ENCODE measurements at regions not wholly inside any gene's neighbourhood (a gene's known extent, or its start where the extent isn't known, plus 50 kb on each side); places are given as distances from the start of the nearest gene placed in this dataset.
"Not testable (repeated sequence)": the region's sequence is repeated elsewhere in the genome, so short reads cannot be mapped to it uniquely, and the experiment has no call there.

DNA sequence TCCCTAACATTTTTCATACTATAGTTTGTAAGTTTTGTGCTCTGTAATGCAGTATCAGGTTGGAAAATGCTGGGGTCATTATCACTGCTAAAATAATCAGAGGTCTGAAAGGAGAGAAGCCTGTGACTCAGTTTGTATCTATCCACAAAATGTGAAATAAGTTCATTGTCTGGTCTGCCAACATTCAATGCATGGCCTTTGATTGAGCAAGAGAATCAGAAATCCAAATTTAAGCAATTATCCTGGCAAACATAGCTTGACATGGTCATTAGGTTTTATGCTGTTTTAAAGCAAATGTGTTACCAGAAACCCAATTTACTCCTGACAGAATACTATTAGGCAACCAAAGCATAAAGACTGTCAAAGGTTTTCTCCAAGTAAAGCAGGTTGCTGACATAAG lies 709.7 kb upstream of the SEMA3D start:
- Histone ChIP-seq H3K9me3 (no peaks in the 10 kb centered on the region), H3K27me3 (no peaks in the 10 kb centered on the region), H3K27ac (no peak overlapping the region), H3K36me3 (no peaks in the 10 kb centered on the region), H3K4me1 (no peaks in the 10 kb centered on the region), H3K4me3 (no peak overlapping the region)
- intact Hi-C loops (cut with DNase I), result loop anchor here in 1 of 10 donors (10.0 kb wide), 1 partner anchor 1008 kb away; no protein-coding TSS in a partner anchor
- ATAC-seq, result no peak
- TF ChIP-seq, protein P1, sequence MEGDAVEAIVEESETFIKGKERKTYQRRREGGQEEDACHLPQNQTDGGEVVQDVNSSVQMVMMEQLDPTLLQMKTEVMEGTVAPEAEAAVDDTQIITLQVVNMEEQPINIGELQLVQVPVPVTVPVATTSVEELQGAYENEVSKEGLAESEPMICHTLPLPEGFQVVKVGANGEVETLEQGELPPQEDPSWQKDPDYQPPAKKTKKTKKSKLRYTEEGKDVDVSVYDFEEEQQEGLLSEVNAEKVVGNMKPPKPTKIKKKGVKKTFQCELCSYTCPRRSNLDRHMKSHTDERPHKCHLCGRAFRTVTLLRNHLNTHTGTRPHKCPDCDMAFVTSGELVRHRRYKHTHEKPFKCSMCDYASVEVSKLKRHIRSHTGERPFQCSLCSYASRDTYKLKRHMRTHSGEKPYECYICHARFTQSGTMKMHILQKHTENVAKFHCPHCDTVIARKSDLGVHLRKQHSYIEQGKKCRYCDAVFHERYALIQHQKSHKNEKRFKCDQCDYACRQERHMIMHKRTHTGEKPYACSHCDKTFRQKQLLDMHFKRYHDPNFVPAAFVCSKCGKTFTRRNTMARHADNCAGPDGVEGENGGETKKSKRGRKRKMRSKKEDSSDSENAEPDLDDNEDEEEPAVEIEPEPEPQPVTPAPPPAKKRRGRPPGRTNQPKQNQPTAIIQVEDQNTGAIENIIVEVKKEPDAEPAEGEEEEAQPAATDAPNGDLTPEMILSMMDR (IDR thresholded peaks at IDR 0.05), result no peak
- DNase-seq, result no peak

DNA sequence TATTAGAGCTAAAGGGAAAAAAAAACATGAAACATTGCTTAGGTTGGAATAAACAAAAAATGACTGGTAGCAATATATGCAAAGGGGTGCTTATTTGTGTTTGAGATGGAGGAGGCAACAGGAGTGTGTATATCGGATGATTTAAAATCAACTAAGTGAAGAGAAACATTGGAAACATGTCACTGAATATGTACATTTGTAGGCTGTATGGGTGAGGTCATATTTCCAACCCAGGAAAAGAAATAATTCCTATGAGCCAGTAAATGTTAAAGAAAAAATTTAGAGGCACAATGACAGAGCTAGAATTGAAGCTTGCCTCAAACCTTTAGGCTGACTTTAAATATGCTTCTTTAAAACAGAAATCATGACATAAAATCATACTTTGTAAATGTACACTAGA lies 709.0 kb upstream of the SEMA3D start:
- intact Hi-C loops (cut with DNase I), result loop anchor here in 1 of 10 donors (10.0 kb wide), 1 partner anchor 1009 kb away; no protein-coding TSS in a partner anchor
- Histone ChIP-seq H3K36me3 (no peaks in the 10 kb centered on the region), H3K4me3 (no peak overlapping the region), H3K4me1 (no peaks in the 10 kb centered on the region), H3K27ac (no peak overlapping the region), H3K9me3 (no peaks in the 10 kb centered on the region), H3K27me3 (no peaks in the 10 kb centered on the region)
- ATAC-seq (no peak), DNase-seq (no peak)
- TF ChIP-seq, protein P1 (IDR thresholded peaks at IDR 0.05), result no peak
- 89 to 92% methylated on average over 1 of the region's 1 CpG for WGBS, 2 donors

DNA sequence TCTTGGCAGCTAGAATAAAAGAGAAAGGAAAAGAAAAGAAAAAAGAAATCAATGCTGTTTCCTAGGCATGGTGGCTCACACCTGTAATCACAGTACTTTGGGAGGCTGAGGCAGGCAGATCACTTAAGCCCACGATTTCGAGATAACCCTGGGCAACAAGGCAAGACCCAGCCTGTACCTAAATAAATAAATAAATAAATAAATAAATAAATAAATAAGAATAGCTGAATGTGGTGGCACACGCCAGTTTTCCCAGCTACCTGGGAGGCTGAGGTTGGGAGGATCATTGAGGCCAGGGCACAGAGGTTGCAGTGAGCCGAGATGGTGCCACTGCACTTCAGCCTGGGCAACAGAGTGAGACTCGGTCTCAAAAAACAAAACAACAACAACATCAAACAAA lies 705.0 kb upstream of the SEMA3D start:
- not testable (repeated sequence) for H3K9me3 ChIP-seq, H3K4me3 ChIP-seq, ATAC-seq, H3K27ac ChIP-seq, H3K36me3 ChIP-seq, H3K27me3 ChIP-seq, H3K4me1 ChIP-seq, DNase-seq
- 79 to 83% methylated on average over 5 of the region's 5 CpGs for WGBS, 2 donors
- intact Hi-C loops (cut with DNase I), result loop anchor here in 5 of 10 donors (5.0 to 10.0 kb wide), 3 partner anchors 575 to 1015 kb away; no protein-coding TSS in a partner anchor

DNA sequence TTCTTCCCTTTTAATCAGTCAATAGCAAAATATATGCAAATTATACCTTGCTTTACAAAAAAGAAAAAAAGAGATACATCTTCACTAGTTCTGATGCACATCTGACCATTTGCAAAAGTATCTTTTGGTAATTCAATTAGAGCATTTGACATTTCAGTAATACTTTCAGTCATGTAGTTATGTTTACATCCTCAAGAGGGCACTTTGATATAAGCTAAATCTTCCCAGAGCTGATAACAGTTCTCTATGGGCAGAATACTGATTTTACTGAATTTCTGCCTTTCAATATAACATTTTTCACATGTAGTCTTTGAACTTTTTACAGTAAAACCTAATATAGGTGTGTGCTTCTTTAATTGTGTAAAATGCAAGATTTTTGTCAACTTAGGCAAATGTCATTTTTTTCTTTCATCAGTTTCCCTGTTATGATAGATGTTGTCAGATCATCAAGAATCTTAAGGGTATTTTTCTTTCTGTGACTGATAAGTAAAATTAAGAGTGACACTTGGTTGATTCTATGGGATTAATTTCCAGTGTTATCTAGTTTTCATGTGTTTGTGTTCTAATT lies 703.5 kb upstream of the SEMA3D start:
- ATAC-seq, result no peak
- intact Hi-C loops (cut with DNase I), result loop anchor here in 5 of 10 donors (5.0 to 10.0 kb wide), 3 partner anchors 577 to 1017 kb away; no protein-coding TSS in a partner anchor

DNA sequence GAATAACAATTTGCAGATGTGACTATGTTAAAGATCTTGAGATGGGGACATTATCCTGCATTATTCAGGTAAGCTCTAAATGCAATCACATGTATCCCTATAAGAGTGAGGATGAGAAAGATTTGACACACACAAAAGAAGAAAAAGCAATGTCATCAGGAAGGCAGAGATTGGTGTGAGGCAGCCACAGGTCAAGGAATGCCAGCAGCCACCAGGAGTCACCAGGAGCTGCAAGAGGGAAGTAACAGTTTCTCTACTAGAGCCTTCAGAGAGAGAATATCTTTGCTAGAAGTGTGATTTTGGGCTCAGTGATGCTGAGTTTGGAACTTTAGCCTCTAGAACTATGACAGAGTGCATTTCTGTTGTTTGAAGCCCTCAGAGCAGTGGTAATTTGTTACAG lies 700.3 kb upstream of the SEMA3D start:
- Histone ChIP-seq H3K4me1 (no peaks in the 10 kb centered on the region), H3K27ac (no peak overlapping the region), H3K27me3 (no peaks in the 10 kb centered on the region), H3K36me3 (no peaks in the 10 kb centered on the region), H3K9me3 (no peaks in the 10 kb centered on the region), H3K4me3 (no peak overlapping the region)
- intact Hi-C loops (cut with DNase I), result loop anchor here in 7 of 10 donors (5.0 to 10.0 kb wide), 4 partner anchors 585 to 1018 kb away; no protein-coding TSS in a partner anchor
- TF ChIP-seq, protein P1 (IDR thresholded peaks at IDR 0.05), result no peak
- no peak for DNase-seq
- no peak for ATAC-seq

More for the DNA sequence above, 703.5 kb upstream of the SEMA3D start:
- no peak overlapping the region for H3K4me3 ChIP-seq
- H3K27ac ChIP-seq, result no peak overlapping the region
- no peak for DNase-seq
- H3K27me3 ChIP-seq, result no peaks in the 10 kb centered on the region
- no peaks in the 10 kb centered on the region for H3K4me1 ChIP-seq
- H3K36me3 ChIP-seq, result no peaks in the 10 kb centered on the region
- no peaks in the 10 kb centered on the region for H3K9me3 ChIP-seq
- TF ChIP-seq, protein P1 (IDR thresholded peaks at IDR 0.05), result peak; percentile 4 to 61 (median 47)
